ENCODE measurements at regions not wholly inside any gene's neighbourhood (a gene's known extent, or its start where the extent isn't known, plus 50 kb on each side); places are given as distances from the start of the nearest gene placed in this dataset.
"Not testable (repeated sequence)": the region's sequence is repeated elsewhere in the genome, so short reads cannot be mapped to it uniquely, and the experiment has no call there.

DNA sequence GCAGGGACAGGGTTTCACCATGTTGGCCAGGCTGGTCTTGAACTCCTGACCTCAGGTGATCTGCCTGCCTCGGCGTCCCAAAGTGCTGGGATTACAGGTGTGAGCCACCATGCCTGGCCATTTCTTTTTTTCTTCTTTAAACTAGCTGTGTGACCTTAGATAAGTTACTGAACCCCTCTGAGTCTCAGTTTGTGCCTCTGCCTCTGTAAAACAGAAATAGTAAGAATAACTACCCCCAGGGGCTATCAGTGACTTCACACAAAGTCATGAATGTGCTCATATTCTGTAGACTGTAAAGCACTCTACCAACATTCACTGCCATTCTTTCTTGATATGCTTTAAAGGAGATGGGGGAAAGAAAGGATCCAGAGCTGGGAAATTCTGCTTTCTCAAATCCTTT, 120.7 kb downstream of the RPLP1 start:
- H3K27me3 ChIP-seq (ENCODE audit: control insufficient read depth, insufficient read depth, low read length); DNase-seq; H3K36me3 ChIP-seq (replicated peaks; ENCODE audit: control insufficient read depth, insufficient read depth, low read length); H3K4me3 ChIP-seq (ENCODE audit: insufficient read depth, low read depth, low read length): not testable (repeated sequence)

- H3K36me3 ChIP-seq (replicated peaks; ENCODE audit: control insufficient read depth, insufficient read depth, low read length): no peaks in the 10 kb centered on the region
- no peak overlapping the region for H3K4me3 ChIP-seq (ENCODE audit: insufficient read depth, low read depth, low read length)
- DNase-seq: no peak
- H3K27me3 ChIP-seq (ENCODE audit: control insufficient read depth, insufficient read depth, low read length): no peaks in the 10 kb centered on the region
These were observed 121.3 kb downstream of the RPLP1 start for GRCh38 chr15:69573815-69574475.

- no peak overlapping the region for H3K4me3 ChIP-seq (ENCODE audit: insufficient read depth, low read depth, low read length)
- H3K36me3 ChIP-seq (replicated peaks; ENCODE audit: control insufficient read depth, insufficient read depth, low read length): no peaks in the 10 kb centered on the region
- no peak for DNase-seq
- H3K27me3 ChIP-seq (ENCODE audit: control insufficient read depth, insufficient read depth, low read length): no peaks in the 10 kb centered on the region
These were observed 121.9 kb downstream of the RPLP1 start for GRCh38 chr15:69574506-69574905.

DNA sequence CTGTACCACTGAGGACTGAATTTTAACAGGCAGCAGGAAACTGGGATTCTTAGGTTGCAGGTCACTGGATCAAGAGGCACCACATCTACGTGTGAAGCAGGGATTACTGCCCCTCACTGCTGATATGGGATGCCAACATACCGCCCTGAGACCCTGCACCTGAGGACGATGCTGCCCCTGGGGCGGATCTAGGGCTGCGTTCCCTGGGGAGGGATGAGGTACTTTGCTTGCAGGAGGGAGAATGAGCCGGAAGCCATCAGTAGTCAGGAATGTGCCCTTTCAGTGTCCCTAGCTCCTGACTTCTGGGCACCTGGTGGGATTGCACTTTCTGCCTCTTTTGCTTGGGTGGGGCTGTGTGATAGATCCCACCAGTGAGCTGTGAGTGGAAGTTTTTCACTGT, 122.8 kb downstream of the RPLP1 start:
- DNase-seq: no peak

GRCh38 chr15:69576035-69576526, 123.5 kb downstream of the RPLP1 start:
- Histone ChIP-seq H3K27me3 (ENCODE audit: control insufficient read depth, insufficient read depth, low read length) (no peaks in the 10 kb centered on the region), H3K36me3 (replicated peaks; ENCODE audit: control insufficient read depth, insufficient read depth, low read length) (no peaks in the 10 kb centered on the region), H3K4me3 (ENCODE audit: insufficient read depth, low read depth, low read length) (no peak overlapping the region)
- peak; percentile 74 for DNase-seq

More for the DNA sequence above, 122.8 kb downstream of the RPLP1 start:
- Histone ChIP-seq H3K36me3 (replicated peaks; ENCODE audit: control insufficient read depth, insufficient read depth, low read length) (no peaks in the 10 kb centered on the region), H3K4me3 (ENCODE audit: insufficient read depth, low read depth, low read length) (no peak overlapping the region), H3K27me3 (ENCODE audit: control insufficient read depth, insufficient read depth, low read length) (no peaks in the 10 kb centered on the region)

GRCh38 chr15:69576948-69577351, 124.3 kb downstream of the RPLP1 start:
- H3K27me3 ChIP-seq (ENCODE audit: control insufficient read depth, insufficient read depth, low read length): no peaks in the 10 kb centered on the region

DNA sequence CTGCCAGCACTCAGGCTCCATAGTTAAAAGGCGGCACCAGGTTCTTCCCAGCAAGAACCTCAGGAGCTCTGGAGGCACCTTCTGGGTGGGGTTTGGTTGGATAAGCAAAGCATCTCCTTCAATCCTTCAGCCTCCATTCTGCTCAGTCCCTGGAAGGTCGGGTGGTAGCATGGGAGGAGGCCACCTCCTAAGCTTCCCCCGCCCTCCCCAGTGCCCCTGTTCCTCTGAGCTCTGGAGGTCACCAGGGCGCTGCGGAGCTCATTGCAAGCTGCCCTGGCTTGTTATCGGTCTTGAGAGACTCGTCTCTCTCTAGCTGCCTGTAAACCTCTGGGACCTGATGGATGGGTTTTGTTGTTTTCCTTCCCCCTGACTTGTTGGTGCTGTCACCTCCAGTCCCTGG, 124.8 kb downstream of the RPLP1 start:
- Histone ChIP-seq H3K4me3 (ENCODE audit: insufficient read depth, low read depth, low read length) (no peak overlapping the region), H3K27me3 (ENCODE audit: control insufficient read depth, insufficient read depth, low read length) (no peaks in the 10 kb centered on the region), H3K36me3 (replicated peaks; ENCODE audit: control insufficient read depth, insufficient read depth, low read length) (no peaks in the 10 kb centered on the region)
- DNase-seq: no peak

More at GRCh38 chr15:69576948-69577351, 124.3 kb downstream of the RPLP1 start:
- no peaks in the 10 kb centered on the region for H3K36me3 ChIP-seq (replicated peaks; ENCODE audit: control insufficient read depth, insufficient read depth, low read length)
- DNase-seq: no peak
- no peak overlapping the region for H3K4me3 ChIP-seq (ENCODE audit: insufficient read depth, low read depth, low read length)

GRCh38 chr15:69578252-69578651, 125.6 kb downstream of the RPLP1 start:
- H3K36me3 ChIP-seq (replicated peaks; ENCODE audit: control insufficient read depth, insufficient read depth, low read length): no peaks in the 10 kb centered on the region
- H3K4me3 ChIP-seq (ENCODE audit: insufficient read depth, low read depth, low read length): no peak overlapping the region
- DNase-seq: no peak
- no peaks in the 10 kb centered on the region for H3K27me3 ChIP-seq (ENCODE audit: control insufficient read depth, insufficient read depth, low read length)

- DNase-seq: no peak
- Histone ChIP-seq H3K4me3 (ENCODE audit: insufficient read depth, low read depth, low read length) (no peak overlapping the region), H3K27me3 (ENCODE audit: control insufficient read depth, insufficient read depth, low read length) (no peaks in the 10 kb centered on the region), H3K36me3 (replicated peaks; ENCODE audit: control insufficient read depth, insufficient read depth, low read length) (no peaks in the 10 kb centered on the region)
These were observed 126.4 kb downstream of the RPLP1 start for GRCh38 chr15:69578787-69579583.

- Histone ChIP-seq H3K27me3 (ENCODE audit: control insufficient read depth, insufficient read depth, low read length) (no peaks in the 10 kb centered on the region), H3K36me3 (replicated peaks; ENCODE audit: control insufficient read depth, insufficient read depth, low read length) (no peaks in the 10 kb centered on the region), H3K4me3 (ENCODE audit: insufficient read depth, low read depth, low read length) (no peak overlapping the region)
- no peak for DNase-seq
These were observed 127.5 kb downstream of the RPLP1 start for GRCh38 chr15:69579950-69580618.

- H3K36me3 ChIP-seq (replicated peaks; ENCODE audit: control insufficient read depth, insufficient read depth, low read length): no peaks in the 10 kb centered on the region
- no peaks in the 10 kb centered on the region; the same call in 1 of the 2 replicates for H3K27me3 ChIP-seq (ENCODE audit: control insufficient read depth, insufficient read depth, low read length)
- no peak overlapping the region for H3K4me3 ChIP-seq (ENCODE audit: insufficient read depth, low read depth, low read length)
- no peak for DNase-seq
These were observed 131.0 kb downstream of the RPLP1 start for GRCh38 chr15:69583626-69584025.

- H3K27me3 ChIP-seq (ENCODE audit: control insufficient read depth, insufficient read depth, low read length): no peaks in the 10 kb centered on the region; the same call in 1 of the 2 replicates
- no peak overlapping the region for H3K4me3 ChIP-seq (ENCODE audit: insufficient read depth, low read depth, low read length)
- DNase-seq: peak; percentile 54
- no peaks in the 10 kb centered on the region for H3K36me3 ChIP-seq (replicated peaks; ENCODE audit: control insufficient read depth, insufficient read depth, low read length)
These were observed 133.3 kb downstream of the RPLP1 start for GRCh38 chr15:69585937-69586336.

GRCh38 chr15:69586721-69587120, 134.1 kb downstream of the RPLP1 start:
- Histone ChIP-seq H3K4me3 (ENCODE audit: insufficient read depth, low read depth, low read length) (no peak overlapping the region), H3K36me3 (replicated peaks; ENCODE audit: control insufficient read depth, insufficient read depth, low read length) (no peaks in the 10 kb centered on the region), H3K27me3 (ENCODE audit: control insufficient read depth, insufficient read depth, low read length) (no peaks in the 10 kb centered on the region; the same call in 1 of the 2 replicates)
- DNase-seq: no peak

DNA sequence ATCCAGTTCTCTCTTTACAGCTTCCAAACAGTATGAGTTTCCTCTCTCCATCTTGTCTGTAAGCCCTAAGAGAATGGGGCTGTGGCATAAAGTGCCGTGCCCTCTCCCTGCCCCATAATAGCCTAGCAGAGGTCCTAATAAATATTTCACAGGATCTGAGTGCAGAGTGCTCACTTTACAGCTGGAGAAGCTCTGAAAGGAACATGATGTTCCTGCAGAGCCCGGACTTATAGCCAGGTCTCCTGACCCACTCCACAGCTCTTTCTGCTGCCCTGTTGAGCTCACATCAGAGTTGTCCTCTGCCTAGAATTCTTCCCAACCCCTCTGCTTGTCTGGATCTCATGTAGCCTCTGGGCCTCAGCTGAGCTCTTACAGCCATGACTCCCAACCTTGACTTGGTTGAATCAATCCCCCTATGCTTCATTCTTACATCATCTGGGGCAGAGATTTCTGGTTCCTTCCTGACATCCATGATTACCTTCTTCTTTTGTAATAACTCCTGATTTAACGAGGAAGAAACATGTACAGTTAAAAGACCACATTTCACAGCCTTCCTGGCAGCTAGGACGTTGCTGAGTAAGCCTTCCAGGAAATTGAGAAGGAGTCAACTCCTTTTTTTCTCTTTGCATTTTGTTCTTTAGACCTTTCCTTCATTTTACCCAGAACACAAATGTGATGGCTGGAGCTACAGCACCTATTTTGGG, 135.3 kb downstream of the RPLP1 start:
- Histone ChIP-seq H3K4me3 (ENCODE audit: insufficient read depth, low read depth, low read length) (no peak overlapping the region), H3K27me3 (ENCODE audit: control insufficient read depth, insufficient read depth, low read length) (no peaks in the 10 kb centered on the region; the same call in 1 of the 2 replicates), H3K36me3 (replicated peaks; ENCODE audit: control insufficient read depth, insufficient read depth, low read length) (no peaks in the 10 kb centered on the region)
- no peak for DNase-seq
